IPS DF 4.7 (cell line): ENCODE measurements at regions not wholly inside any gene's neighbourhood (a gene's known extent, or its start where the extent isn't known, plus 50 kb on each side); places are given as distances from the start of the nearest gene placed in this dataset.

ENCODE experiments used
- DNase-seq: peaks from one replicate; pipeline ENCODE4 v3.0.0-alpha.2; 2013; ENCODE audit warnings: low spot score; ENCODE audit errors: extremely low read depth

DNA sequence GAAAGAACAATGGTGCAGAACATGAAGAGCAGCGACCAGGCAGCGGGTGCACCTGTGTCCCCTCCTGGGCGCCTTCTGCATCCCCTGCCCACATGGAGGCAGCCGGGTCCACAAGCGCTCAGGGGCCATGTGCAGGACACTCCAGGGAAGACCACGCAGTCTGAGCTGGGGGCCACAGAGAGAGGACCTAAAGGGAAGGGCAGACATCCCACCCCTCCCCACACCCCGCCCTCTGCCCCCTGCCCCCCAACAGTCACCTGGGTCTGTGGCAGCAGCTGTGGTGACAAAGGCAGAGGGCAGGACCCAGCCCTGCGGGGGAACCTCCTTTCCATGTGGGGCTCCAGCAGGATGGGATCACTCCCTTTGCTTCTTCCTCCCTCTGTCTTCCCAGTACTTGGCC is 805.7 kb downstream of the CDH9 start:
- no peak for DNase-seq

DNA sequence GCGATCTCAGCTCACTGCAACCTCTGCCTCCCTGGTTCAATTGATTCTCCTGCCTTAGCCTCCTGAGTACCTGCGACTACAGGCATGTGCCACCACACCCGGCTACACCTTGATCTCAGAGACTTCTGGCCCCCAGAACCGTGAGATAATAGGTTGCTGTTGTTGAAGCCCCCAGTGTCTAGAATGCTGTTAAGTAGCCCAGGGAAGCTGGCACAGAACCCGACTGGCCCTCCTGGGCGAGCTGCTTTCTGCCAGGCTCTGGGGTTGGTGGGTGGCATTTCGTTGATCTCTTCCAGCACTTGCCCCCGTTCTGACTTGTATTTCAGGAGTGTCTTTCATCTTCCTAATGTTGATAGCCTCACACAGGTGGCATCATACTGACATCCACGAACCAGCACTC is 807.1 kb downstream of the CDH9 start:
- DNase-seq = no peak

DNA sequence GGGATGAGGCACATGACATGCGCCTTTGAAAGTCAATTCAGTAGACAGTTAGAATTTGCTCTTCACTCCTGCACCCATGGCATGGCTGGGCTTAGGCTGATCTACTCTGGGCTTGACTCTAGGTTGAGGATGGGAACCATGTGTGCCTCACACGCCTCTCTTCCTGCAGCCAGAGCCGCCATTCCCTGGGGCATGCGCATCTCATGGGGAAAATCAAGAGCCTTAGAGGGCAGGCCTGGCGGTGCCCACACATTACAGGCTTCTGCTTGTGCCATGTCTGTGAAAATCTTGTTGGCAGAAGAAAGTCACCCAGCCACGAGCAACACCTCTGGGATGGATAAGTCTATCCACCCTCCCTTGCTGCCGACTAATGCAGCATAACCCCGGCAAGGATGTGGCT is 808.5 kb downstream of the CDH9 start:
- no peak for DNase-seq

DNA sequence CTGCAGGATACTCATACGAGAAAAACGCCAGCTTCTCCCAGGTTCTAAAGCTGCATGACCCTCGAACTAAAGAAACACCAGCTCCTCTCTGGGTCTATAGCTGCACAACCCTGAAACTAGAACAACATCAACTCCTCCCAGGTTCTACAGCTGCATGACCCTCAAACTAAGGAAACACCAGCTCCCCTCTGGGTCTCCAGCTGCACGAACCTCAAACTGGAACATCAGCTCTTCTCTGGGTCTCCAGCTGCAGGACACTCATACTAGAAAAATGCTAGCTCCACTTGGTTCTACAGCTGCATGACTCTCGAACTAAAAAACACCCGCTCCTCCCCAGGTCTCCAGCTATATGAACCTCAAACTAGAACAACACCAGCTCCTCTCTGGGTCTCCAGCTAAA is 811.1 kb downstream of the CDH9 start:
- no peak for DNase-seq

DNA sequence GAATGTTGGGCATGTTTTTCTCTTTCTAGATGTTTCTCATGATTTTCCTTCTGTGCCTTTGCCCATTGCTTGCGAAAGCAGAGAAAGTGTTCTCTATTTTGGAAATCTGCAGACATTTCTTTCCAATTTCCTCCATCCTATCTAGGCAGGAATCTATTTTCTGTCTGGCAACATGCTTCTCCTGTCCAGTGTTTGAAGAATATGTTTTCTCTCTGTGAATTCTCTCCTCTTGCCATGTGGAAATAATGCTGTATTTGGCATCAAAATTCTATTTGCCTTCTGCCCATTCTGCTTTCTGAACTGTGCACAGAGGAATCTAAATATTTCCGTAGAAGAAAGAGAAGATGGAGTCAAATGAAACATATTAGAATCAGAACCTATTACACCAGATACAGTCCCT is 833.3 kb downstream of the CDH9 start:
- DNase-seq = no peak

DNA sequence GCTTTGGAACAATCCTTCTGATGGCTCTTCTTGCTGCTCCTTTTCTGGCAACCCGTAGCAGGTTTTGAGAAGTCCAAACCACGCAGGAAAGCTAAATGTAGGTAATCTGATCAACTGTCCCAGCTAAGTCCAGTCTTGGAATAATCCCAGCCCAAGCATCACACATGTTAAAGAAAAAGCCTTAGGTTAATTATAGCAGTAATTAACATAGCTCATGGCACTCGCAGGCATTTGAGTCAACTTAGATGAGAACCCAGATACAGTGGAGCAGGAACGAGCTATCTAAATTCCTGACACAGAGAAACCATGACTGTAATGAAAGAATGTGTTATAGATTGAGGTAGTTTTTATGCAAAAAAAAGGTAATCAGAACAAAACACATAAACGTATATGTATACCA is 844.8 kb downstream of the CDH9 start:
- DNase-seq = no peak

DNA sequence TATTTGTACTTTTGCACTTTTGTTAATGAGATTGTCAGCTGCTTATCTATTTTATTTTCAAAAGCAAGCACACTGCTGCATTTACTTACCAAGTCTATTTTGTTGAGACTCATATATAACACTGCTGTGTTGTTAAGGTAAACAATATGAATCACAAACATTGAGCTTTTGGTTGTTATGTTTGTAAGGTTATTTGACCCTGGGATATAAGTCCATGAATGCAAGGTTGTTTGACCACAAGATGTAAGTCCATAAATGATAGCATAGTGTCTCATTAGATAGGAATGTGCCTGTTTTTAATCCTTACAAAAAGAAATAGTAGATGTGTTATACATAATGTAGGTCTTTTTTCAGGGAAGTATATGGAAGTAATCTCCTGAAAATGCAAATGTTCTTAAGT is 845.9 kb downstream of the CDH9 start:
- no peak for DNase-seq

DNA sequence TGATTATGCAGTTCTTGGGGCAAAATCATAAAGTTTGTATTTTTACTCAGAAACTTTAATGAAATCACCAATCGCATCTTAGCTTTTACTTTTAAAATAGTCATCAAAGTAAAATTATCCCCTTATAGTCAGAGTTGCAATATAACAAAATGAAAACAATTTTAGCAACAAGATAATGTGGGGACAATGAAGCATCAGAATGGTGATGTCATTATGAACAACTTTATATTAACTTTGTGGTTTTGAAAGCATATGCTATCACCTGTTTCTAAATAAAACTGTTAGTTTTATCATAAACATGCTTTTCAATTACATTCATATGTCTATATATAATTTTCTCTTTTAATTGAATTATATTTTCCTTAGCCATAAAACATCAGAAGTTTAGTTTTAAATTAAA is 856.8 kb downstream of the CDH9 start:
- DNase-seq = no peak

DNA sequence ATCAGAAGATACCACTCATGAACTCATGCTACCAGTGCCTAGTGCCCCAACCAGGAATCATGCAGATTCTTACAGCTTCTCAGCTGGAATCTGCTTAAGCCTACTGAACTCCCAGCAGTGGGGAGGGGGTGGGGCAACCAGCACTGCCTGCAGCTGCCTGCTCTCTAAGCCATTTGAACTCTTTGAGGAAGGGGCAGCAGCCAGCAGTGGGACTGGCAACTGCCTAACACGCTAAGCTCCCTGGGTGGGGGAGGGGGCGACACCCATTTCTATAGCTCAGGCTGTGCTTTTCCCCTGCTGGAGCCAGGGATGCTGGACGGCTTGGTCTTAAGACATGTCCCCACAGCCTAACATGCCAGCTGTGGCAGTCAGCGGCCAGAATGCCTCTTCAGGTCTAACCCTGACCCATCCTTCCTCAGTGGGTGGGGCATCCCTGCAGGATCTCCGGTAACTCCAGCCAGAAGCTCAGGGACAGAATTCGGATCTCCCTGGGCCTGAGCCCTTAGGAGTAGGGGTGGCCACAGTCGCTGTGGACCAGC is 889.7 kb downstream of the CDH9 start:
- no peak for DNase-seq

DNA sequence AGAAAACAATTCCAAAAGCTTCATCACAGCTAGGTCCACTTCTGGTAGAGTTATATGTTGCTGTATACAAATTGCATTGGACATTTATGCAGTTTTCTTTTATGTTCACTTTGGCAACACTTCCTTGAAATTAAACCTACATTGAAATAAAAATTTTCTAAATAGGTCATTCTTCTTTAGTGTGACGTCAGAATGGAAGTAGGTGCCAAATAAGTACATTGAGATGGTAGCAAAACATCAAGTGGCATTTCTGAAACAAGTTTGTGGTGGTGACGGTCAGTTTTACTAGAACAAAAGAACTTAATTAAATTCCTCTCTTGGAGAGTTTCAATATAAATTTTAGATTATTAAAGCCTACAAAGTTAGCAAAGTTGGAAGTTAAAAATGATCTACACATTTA is 895.1 kb downstream of the CDH9 start:
- DNase-seq = no peak

DNA sequence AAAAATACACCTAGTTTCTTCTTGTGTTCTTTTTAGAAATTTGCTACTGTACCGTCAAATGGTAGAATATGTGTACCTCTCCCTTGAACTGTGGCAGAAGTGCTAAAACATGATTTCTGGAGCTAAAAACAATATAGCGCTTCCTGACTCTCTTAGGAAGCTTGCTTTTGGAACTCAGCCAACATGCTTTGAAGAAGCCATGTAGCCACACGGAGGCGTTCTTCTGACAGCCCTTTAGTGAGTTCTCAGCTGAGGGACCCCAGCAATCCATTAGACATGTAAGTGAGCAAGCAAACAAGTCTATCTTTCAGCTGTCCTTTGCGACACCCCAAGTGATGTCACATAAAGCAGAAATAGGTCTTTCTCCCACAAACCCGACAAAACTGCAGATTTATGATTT is 917.0 kb downstream of the CDH9 start:
- DNase-seq = peak; percentile 2

DNA sequence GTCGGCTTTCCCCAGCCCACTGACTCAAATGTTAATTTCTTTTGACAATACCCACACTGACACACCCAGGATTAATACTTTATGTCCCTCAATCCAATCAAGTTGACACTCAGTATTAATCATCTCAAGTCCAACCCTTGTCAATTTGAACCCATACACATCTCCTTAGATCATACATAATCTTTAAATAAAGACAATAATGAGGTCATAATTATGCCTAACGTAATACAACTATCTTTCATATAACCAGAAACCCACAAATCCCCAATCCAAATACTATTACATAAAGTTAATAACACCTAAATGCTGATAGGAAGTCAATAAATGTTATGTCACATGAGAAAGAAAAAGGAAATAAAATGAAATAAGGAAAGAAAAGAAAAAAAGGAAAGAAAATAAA is 934.2 kb downstream of the CDH9 start:
- DNase-seq = no peak

DNA sequence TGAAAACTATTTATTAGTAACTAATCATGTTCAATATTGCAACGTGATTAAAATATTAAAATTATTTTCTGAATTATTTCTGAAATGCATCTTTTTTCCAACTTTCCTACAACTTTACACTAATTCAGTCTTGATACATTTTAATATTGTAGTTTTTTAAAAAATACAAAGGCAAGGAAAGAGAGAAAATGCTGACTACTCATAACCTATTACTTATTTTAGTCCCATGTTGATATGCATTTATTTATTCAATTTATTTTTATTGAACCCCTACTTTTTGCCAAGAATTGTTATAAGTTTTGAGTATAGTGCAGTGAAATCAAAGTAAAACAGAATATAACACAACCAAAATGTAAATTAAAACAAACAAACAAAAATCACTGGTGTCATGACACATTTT is 978.2 kb downstream of the CDH9 start:
- no peak for DNase-seq

DNA sequence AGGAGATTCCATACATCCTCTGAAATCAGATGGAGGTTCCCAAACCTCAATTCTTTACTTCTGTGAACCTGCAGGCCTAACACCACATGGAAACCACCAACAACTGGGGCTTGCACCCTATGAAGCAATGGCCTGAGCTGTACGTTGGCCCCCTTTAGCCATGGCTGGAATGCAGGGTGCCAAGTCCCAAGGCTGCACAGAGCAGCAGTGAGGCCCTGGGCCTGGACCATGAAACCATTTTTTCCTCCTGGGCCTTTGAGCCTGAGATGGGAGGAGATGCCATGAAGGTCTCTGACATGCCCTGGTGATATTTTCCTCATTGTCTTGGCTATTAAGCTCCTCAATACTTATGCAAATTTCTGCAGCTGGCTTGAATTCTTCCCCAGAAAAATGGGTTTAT is 983.8 kb downstream of the CDH9 start:
- DNase-seq = no peak

DNA sequence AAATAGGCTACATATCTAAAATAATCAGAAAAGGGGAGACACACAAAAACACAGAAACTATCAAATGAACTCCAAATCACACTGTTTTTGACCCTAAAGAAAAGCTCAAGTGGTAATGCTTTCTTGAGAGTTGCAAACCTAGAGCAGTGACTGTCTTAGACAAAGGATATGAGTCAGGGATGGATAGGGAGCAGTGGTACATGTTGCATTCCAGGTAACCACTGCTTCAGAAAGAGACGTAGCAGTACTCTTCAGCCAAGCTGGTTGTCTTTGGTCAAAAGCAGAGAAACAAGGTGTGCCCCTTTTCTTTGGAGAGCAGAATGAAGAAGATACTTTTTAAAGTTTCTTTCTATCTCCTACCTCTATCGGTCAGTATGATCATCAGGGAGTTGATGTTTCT is 1003.6 kb downstream of the CDH9 start:
- DNase-seq = no peak

DNA sequence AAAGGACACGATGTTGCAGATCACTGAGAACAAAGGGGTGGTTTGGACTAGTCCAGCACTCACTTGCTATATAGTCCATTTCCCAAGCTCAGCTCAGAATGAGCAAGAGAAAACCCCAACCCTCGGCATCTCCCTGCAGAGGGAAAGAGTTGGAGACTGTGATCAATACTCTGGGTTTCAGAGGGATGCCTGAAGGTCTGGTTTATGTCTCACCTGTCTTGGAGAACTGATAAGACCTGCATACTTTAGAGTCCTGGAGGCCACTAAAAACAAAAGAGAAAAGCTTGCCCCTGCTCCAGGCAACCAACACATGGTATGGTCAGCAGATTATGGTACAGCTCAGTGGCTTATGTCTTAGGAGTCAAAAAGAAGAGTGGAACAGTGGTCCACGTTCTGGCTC is 1006.9 kb downstream of the CDH9 start:
- no peak for DNase-seq

DNA sequence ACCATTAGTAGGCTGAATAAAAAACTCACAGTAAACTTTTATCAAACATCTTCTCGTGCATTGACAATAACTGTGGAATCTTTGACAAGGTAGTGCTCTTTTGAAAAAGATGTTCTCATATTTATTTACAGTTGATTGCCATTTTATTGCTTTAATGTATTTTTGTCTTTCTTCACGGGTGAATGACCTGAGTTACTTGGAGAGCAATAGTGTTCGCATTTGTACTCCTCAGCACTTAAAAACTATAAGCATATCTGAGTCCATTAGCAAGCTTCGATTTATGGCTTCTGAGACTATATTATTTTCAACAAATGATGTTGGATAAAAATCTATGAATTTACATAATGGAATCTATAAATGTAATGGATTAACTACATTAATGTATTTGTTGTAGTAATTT is 1012.3 kb downstream of the CDH9 start:
- DNase-seq = no peak

DNA sequence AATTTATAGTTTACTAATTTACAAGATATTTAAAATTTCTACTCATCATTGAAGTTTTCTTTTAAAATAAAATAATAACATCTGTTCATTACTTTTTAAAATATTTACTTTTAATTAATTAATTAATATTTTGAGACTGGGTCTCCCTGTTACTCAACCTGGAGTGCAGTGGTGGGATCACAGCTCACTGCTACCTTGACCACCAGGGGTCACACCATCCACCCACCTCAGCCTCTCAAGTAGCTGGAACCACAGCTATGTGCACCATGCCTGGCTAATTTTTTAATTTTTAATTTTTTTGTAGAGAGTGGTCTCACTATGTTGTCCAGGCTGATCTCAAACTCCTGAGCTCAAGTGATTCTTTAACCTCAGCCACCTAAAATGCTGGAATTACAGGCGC is 1013.6 kb downstream of the CDH9 start:
- DNase-seq = no peak

DNA sequence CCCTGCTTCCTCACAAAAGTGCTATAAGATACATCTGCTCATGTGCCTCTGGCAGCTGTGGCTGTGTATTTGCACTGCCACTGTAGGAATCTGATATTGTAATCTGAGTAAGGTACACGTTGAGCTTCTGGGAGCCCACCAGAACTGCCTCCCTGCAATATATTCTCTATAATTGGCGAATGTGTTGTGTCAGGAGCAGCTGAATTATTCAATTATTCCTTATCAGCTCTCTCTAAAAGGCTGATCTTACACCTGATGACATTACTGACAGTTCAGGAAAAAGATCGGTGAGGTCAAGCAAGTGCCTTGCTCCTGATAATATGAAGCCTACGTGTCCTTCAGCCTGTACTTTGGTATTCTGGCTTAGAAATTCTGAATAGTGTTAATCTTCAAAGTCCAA is 1015.0 kb downstream of the CDH9 start:
- DNase-seq = no peak

DNA sequence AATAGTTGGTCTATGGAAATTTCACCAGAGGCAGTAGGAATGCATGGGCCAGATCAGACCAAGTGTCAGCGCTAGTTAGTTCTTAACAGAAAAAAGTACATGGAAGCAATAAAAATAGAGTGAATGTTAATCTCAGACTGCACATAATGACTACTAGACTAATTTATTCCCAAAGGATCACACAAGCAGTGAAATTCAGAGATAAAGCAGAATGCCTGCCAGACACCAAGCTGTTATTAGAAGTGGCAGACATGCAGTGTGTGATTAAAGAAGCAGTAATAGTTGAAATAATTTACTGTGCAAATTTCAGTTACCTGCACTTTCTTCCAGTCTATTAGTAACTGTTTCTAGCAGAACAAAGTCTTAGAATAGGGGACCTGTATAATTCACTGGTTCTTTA is 1024.2 kb downstream of the CDH9 start:
- no peak for DNase-seq

DNA sequence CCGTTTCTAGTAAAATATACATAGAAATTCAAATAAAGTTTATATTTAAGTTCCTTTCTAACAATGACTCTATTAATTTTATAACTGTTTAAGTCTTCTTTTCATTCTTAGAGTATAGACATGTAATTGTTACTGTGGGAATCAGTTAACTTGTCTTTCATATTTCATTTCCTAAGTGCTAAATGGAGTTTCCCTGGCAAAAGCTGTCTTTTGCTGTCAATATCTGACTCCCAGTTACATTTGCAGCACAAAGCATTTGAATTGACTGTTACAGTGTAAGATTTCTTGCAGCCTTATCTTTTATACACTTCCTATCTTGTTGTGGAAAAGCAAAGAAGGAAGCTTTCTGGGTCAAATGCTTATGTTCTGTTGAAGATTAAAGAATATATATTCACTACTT is 1026.3 kb downstream of the CDH9 start:
- DNase-seq = no peak

DNA sequence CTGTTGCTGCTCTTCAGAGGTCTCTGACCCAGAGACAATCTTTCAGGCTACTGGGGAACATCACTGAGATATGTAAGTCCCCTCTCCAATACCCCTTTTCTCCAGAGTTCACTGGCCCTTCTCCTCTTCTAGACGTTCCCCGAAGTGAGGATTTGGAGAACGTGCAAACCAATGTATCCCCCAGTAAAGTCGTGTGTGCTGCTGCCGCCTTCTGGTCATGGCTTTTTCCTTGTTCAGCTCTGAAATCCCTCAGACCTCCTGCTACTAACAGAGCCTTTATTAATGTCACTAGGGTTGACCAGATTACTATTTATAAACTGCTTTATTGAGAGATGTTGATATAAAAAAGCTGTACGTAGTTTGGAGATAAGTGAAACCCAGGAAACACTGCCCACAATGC is 1028.6 kb downstream of the CDH9 start:
- DNase-seq = peak; percentile 25

DNA sequence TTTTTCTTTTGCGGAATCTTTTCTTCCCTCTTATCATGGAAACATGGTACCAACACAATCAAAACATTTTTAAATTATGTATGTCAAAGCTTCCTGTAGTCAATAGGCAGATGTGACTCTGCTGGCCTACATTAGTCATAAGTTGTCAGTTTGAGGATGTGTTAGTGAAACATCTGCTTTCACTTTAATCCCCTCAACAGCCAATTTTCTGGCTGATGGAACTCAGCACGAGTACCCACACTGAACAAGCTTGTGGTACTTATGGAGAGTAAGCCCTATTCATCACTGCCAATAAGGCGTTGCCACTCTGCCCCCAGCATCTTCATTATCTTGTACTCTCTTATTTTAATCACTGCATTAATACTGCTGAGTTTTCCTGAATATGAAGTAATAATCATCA is 1034.4 kb downstream of the CDH9 start:
- DNase-seq = no peak

DNA sequence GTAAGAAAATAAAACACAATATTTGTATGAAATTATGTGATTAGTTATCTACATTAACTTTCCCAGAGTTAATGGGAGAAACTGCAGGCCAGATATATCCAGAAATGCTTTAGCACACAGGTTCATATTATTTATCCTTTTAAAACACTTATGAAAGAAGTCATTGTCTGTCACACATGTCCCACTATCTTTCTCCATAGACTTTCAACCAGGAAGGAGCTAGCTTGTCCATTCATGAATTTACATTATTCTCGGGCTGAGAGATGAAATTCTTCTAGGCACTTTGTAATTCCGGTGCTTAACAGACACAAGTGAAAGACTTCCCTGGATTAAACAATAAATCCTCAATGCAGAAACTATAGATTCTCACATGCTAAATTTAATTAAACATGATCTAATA is 1043.2 kb downstream of the CDH9 start:
- DNase-seq = no peak
